Umbilical cord (tissue), 1 donor: ENCODE measurements at regions not wholly inside any gene's neighbourhood (a gene's known extent, or its start where the extent isn't known, plus 50 kb on each side); places are given as distances from the start of the nearest gene placed in this dataset.

Experiments used
- DNase-seq: peaks from one replicate; pipeline ENCODE4 v3.0.0-alpha.2; 2015; ENCODE audit warnings: low spot score

GRCh38 chr2:176647325-176648165, 378.3 kb downstream of the MTX2 start:
- no peak for DNase-seq

GRCh38 chr2:176648700-176649297, 379.6 kb downstream of the MTX2 start:
- DNase-seq, result no peak

- DNase-seq, result no peak
Measured at GRCh38 chr2:176650104-176650837, 381.0 kb downstream of the MTX2 start.

- DNase-seq, result no peak
Measured at GRCh38 chr2:176650838-176651555, 381.8 kb downstream of the MTX2 start.

- peak; percentile 50 for DNase-seq
Measured at GRCh38 chr2:176652300-176653182, 383.3 kb downstream of the MTX2 start.

GRCh38 chr2:176653479-176654443, 384.5 kb downstream of the MTX2 start:
- DNase-seq, result peak; percentile 79

- no peak for DNase-seq
Measured at GRCh38 chr2:176656038-176656775, 387.0 kb downstream of the MTX2 start.

- DNase-seq, result no peak
Measured at GRCh38 chr2:176656776-176657140, 387.5 kb downstream of the MTX2 start.

- DNase-seq, result no peak
Measured at GRCh38 chr2:176657393-176657792, 388.2 kb downstream of the MTX2 start.

- no peak for DNase-seq
Measured at GRCh38 chr2:176658708-176659107, 389.5 kb downstream of the MTX2 start.

GRCh38 chr2:176662753-176663152, 393.5 kb downstream of the MTX2 start:
- no peak for DNase-seq

GRCh38 chr2:176664478-176664877, 395.2 kb downstream of the MTX2 start:
- no peak for DNase-seq

- DNase-seq, result no peak
Measured at GRCh38 chr2:176665086-176665485, 395.8 kb downstream of the MTX2 start.

GRCh38 chr2:176668912-176669311, 399.7 kb downstream of the MTX2 start:
- DNase-seq, result peak; percentile 97

GRCh38 chr2:176669398-176670174, 400.3 kb downstream of the MTX2 start:
- no peak for DNase-seq

GRCh38 chr2:176675271-176675949, 406.2 kb downstream of the MTX2 start:
- DNase-seq, result peak; percentile 49

- no peak for DNase-seq
Measured at GRCh38 chr2:176677746-176678265, 408.6 kb downstream of the MTX2 start.
